NCI-H345 treated with DMSO at 0.1 percent for 48 hours (cell line): ENCODE measurements at regions not wholly inside any gene's neighbourhood (a gene's known extent, or its start where the extent isn't known, plus 50 kb on each side); places are given as distances from the start of the nearest gene placed in this dataset.
"Not testable (repeated sequence)": the region's sequence is repeated elsewhere in the genome, so short reads cannot be mapped to it uniquely, and the experiment has no call there.

Experiments
- DNase-seq: peaks from one replicate; lab custom pipeline; 2025; ENCODE audit not compliant: unreplicated experiment; lab: John Stamatoyannopoulos, UW

DNA sequence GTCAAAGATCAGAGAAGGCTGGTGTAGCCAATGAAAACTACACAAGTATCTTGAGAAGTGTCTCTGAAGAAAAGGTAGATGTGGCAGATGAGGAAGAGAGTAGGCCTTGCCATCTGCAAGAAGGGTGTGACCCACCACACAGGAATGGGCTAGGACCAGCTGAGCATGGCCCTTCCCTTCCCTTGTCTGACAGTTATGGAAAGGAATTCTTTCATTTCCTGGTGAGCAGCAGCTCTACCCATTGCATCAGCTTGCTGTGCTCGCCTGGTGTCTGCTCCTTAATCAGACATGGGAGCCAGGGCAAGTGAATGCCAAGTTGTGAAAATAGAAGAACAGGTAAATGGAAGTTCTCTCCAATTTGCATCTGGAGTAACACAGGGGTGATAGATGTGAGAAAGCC, 145.2 kb upstream of the KRR1 start:
- DNase-seq, result no peak

DNA sequence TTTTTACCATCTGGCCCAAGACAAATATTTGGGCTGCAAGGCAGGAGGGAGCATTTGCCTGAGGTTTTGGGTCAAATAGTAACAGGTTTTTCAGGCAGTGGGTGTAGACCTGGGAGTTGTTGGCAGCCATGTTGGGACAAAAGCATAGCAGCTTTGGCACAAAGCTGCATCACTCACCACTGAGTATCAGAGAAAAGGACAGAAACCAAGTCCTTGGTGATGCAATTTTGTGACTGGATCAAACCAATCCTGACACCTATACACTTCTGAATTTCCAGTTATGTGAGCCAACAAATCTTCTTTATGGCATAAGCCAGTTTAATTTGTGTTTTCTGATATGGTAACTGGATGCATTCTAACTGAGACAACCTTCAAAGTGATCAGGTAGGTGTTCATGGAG, 144.8 kb upstream of the KRR1 start:
- no peak for DNase-seq

DNA sequence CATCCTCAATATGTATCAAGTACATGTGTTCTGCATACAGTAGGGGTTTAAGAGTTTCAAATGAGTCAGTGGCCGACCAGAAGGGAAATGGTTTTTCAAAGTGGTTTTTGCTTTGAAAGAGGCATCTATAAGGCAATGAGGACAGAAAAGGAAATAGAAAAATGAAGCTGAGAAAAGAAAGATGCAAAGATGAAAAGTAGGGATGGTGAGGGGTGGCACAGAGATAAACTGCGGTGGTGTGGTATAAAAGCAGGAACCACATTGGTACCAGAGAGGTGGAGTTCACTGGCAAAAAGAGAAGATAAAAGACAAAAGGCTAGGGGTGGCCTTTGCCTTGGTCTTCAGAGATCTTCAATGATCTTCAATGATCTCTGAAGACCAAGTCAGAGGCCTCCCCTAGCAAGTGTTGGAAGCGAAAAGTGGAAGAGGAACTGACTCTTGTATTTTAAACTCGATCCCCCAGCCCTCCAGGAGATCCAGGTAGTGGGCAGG, 144.0 kb upstream of the KRR1 start:
- no peak for DNase-seq

DNA sequence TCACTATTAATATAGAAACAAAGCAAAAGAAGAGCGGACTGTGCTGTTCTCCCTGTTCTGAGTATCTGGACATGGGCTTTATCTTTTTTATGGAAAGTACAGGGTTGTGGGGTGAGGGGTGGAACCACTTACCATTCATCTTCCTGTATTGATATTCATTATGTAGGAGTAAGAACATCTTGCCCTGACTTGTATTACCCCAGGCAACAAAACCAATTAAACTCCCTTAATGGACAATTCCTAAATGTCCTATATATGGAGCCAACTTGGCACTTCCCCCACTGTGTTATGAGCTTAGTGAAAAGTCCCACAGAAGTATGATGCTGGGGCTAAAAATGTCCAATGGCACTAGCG, 139.9 kb upstream of the KRR1 start:
- no peak for DNase-seq

DNA sequence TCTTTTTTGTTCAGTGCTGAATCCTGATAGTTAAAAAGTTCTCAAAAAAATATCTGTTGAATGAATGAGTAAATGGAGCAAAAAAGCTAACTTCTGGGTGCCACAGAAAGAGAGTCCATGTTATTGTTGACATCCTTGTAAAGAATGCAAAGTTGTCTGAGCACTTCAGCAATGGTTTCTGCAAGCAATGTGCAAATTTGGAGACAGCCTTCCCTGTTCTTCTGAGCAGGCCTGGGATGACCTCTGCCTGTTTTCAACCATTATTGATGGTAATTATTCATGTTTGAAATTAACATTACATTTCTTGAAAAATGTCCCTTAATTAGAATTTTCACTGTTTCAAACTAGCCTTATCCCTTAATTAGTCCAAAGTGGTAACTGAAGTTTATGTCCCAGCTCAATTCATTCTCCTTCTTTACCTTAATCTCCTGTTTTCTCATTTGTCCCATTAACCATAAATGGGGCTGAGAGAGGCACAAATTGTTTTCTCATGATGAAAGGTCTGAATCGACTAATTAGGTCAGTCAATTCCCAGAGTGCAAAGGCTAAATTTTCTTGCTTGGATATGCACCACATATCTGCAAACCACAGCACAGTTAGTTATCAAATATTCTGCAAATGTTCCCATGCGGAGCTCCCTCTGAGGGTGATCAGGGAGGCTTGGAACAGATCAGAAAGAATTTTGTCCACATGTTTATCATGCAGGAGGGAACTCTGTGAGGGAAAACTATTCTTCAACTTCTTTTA, 139.4 kb upstream of the KRR1 start:
- DNase-seq, result no peak

DNA sequence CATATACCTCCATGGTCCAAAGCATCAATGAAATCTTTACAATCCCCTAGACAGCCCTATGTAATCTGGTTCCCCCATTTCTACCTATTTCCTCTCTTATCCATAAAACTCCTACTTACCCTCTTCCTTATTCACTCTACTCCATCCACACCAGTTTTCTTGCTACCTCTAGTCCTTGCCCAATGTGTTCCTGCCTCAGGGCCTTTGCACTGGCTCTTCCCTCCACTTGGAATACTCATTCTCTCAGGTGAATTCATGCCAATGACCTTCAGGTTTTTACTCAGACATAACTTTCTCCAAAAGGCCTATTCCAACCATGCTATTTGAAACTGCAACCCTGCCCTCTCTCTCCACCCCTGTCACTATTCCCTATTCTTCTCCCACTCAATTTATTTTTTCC, 138.7 kb upstream of the KRR1 start:
- no peak for DNase-seq

DNA sequence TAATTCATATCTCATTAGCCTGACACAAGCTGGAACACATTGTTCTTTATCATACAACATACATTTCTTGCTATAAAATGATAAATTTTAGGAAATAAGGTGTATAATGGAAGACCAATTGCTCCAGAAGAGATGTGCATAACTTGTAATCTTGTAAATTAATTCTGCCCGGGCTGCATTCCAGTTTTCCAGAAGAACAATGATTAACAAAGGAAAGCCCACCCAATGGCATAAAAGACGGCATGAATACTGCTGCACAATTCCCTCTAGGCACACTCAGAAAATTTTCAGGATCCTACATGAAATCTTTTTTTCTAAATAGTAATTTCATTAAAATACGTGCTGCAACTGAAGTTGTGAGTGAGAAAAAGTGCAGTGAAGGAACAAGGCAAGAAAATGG, 137.4 kb upstream of the KRR1 start:
- no peak for DNase-seq

DNA sequence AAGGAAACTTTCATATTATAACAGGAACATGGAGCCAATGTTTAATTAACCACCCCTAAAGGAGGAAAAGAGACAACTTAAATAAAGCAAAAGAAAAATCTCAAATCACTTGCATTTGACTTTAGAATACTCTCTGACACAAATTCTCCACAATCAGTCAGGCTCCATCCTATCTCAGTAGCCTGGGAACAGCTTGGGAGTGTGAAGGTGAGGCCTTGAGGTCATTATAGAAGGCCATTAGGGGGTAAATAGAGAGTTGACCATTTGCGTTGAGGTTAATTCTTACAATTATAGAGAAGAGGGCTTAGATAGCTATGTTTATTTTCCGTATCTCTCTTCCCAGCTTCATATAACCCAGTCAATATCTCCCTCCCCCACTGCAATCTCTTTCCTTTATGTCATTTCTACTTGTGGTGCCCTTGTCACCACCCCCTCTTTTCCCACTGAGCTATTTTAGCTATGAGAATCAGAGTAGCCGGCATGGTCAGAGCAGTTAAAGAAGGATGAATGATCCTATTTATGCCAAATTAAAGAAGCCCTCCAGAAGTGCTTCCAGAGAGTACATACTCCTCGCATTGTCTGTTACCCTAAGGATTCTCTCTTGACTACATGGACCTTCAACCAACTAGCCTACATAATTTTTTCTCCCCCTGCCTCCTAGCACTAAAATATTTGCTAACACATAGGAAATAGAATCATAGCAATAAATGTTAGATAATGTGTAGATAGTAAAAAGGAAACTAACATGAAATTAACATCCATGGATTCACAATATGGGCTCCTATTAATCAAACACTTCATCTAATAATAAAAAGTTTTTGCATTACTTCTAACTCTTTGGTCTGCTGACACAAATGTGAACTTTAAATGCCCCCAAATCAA, 135.2 kb upstream of the KRR1 start:
- DNase-seq, result no peak

DNA sequence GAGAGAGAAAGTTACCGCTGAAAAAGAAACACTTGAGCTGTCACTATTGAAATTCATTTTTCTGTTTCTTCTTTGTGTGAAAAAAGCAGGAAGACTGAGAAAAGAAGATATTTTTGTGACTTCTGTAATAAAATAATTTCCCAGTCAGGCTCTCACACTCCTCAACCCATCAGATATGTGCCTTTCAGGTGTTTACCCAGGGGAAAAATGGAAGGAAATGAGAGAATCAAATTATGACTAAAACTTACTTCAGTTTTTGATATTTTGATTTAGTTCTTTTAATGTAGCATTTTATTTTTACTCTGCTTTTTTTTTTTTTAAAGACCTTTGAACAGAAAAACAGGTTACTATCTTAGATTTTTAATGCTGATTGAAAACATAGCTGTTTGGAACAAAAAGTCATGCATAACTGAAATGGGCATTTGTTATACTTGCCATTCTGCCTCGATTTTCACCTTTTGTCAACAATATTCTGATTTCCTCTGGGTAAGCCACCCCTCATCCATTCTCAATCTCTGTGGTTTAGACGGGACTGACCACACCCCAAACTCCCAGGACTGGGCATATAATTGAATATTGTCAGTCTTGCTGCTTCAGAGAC, 133.2 kb upstream of the KRR1 start:
- DNase-seq, result no peak

DNA sequence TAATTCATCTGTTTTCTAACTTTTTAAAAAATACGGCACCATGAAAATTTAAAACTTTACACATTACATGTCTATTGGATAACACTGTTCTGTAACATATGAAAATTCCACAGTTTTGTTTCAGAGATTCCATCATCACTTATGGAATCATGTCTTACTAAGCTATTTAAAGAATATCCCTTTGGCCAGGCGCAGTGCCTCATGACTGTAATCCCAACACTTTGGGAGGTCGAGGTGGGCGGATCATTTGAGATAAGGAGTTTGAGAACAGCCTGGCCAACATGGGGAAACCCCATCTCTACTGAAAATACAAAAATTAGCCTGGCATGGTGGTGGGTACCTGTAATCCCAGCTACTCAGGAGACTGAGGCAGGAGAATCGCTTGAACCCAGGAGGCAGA, 131.7 kb upstream of the KRR1 start:
- not testable (repeated sequence) for DNase-seq

DNA sequence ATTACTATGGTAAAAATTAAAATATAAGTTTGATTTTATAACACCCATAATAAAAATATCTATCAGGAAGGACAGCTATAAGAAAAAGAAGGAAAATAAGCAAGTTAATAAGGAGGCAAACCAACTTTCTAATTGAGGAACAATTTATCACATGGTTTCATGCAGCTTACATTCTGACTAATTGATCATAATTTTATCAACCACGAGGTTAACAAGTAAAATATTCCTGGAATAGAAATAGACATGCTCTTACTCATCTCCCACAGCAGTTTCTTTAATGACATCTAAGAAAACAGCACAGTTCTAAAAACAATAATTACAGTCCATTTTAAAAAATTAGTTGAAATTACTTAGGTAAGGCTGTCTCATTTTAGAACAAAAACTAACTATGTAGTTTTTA, 130.8 kb upstream of the KRR1 start:
- no peak for DNase-seq

DNA sequence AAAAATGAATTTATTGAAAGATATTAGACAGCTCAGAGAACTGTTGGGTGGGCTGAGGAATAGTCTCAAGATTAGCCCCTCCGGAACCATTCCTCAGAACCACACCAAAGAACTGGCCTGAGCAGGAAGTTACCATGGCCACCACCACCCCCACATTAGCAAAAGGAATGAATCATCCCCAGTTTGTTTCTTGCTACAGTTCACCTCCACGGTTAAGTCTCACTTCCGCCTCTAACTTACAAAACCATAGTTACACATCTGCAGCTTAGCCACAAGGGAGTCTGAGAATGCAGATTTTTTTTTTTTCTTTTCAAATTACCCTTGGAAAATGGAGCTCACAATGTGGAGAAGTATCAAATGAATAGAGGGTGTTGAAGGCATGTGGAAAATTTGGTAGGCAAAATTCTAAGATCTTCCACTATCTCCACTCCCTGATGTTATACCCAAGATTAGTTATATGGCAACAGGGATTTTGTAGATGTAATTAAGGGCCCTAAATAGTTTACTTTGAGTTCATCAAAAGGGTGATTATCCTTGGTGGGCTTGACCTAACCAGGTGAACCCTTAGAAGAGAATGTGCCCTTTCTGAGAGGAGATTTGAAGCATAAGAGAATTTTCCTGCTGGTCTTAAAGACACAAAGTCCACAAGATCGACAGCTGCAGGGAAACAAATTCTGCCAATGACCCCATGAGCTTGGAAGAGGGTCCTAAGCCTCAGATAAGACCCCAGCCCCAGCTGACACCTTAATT, 129.8 kb upstream of the KRR1 start:
- no peak for DNase-seq

DNA sequence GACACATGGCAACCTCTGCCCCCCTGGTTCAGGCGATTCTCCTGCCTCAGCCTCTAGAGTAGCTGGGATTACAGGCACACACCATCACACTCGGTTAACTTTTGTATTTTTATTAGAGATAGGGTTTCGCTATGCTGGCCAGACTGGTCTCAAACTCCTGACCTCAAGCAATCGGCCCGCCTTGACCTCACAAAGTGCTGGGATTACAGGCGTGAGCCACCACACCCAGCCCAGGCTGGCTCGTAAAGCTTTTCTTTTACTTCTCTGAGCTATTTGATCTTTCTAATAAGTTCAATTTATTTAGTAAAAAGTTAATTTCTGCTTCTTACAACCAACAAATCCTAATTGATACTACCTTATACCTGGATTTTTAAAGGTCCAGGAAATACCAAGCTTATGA, 127.4 kb upstream of the KRR1 start:
- DNase-seq, result no peak

DNA sequence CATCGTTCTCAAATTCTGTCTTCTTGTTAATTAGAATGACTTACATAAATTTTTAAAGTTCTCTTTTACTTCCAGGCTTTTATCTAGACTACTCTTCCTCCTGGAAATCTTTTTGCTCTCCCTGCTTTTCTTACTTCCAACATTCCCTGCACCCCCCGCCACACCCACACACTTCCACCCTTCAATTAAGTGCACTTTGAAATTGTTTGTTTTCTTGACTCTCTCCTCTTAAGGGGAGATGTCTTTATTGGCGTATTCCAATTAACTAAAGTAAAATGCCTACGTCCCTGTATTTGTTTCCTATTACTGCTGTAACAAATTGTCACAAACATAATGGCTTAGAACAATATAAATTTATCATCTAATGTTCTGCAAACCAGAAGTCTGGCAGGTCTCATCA, 125.2 kb upstream of the KRR1 start:
- DNase-seq, result no peak

DNA sequence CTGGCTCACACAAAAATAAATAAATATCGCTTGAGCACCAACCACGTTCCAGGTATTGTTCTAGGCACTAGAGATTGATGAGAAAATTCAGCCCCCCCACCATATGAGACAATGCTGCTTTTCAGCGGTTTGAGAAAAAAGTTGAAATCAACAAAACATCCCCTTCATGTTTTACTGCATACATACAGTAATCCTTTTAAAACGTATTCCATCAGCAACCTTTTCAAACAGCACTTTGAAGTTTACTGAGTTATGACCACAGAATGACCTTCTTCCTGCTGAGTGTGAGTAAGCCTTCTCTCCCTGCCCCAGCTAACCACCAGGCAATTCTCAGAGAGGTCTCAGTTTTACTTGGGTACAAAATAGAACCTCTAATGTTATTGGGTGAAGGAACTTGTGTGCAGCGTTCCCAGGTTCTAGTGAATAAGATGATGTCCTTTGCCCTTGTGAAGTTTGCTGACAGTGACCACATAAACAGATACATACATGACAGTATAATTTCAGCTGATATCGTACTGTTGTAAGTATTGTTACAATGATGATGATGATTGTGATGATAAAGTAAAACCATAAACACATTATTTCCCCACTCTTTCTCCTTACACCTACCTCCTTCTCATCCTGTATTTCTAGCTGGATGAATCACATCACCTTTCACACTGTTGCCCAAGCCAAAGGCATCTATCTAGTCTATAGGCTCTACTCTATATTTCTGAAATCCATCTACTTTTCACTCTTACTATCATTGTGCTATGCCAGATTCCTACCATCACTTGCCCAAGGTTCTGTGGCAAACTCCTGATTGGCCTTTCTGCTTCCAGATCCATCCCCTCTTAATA, 124.4 kb upstream of the KRR1 start:
- no peak for DNase-seq

DNA sequence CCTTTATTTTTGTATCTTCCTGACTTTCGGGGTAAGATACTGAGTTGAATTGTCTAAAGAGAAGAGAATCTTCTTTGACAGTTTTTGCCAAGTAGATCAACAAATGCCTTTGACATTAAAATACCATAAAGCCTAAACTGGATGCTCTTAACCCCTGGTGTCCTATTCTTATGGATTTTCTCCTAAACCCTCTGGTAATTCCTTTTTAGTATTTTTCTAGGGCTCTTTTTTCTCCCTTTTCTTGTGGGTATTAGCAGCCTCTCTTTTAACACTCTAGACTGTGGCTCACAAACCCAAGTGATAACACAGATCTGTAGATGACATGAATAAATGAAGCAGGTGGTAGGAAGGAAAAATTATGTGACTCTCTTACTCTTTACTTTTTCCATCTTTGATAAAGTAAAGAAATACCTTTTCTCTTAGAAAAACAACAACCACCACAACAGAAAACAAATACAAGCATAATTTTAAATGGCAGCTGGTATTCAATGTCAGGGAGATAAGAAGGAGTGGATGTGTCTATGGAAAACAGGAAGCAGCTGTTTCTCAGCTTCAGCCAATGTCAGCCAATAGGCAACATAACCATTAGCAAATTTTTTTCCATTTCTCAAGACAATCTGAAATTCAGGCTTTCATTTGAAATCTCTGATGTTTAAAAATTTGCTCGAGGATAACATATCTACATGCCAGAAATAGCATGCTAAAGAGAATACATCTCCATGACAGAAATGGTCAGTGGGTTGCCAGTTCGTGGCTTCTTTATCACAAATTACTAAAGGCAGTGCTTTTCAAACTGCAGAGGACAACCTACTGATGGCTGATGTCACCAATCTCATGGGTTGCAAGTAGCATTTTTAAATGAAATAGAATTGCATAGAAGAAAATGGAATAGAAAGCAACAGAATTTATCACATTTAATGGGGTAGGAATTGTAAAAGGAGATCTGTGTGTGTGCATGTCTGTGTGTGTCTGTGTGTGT, 123.1 kb upstream of the KRR1 start:
- no peak for DNase-seq

DNA sequence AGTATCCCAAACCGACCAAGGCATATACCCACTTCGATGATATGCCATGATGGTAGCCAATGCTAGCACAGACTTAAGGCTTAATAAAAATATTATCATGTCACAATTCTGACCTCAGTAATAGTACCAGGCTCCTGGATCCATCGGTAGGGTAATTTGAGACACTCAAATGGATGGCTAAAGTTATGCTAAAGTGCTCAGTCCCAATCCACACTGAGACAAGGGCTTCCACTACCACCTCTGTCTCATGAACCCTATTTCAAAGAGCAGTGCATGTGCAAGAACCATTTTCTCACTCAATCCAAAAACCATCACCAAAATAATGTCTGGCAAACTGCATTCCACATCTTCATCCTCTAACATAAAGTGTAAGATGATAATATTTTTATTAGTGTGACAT, 122.4 kb upstream of the KRR1 start:
- DNase-seq, result no peak

DNA sequence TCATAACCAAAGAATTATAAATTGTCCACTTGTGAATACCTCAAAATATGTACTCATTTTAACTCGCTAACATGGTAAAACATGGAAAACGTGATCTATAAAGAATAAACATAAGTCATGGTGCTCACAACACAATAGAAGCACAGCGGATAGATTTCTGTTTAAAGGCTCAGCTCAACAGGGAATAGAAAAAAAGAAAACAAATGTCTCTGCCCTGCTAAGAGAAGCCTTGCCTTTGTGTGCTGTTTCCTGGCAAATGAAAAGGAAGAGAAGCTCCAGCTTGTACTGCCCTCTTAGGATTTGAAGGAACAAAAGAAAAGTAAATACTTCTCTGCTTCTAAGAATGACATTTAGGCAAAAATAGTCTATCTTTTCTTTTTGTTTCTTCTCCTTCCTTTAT, 121.0 kb upstream of the KRR1 start:
- DNase-seq, result peak; percentile 51

DNA sequence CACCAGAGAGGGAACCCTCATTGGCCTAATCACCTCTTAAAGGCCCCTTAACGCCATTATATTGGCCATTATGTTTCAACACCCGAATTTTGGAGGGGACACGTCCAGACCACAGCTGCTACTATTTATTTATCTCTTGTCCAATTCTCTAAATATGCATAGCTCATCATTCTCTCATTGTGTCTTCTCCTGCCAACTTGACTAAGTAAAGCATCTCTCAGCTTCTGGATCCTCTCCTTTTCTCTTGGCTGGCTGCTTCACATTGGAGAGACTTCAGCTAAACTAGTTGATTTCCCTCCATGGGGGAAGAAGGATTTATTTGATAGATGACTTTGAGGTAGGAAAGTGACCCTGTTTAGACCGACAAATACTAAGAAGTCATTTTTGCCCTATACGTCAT, 120.4 kb upstream of the KRR1 start:
- no peak for DNase-seq
